ENCODE measurements at regions not wholly inside any gene's neighbourhood (a gene's known extent, or its start where the extent isn't known, plus 50 kb on each side); places are given as distances from the start of the nearest gene placed in this dataset.
"Not testable (repeated sequence)": the region's sequence is repeated elsewhere in the genome, so short reads cannot be mapped to it uniquely, and the experiment has no call there.

DNA sequence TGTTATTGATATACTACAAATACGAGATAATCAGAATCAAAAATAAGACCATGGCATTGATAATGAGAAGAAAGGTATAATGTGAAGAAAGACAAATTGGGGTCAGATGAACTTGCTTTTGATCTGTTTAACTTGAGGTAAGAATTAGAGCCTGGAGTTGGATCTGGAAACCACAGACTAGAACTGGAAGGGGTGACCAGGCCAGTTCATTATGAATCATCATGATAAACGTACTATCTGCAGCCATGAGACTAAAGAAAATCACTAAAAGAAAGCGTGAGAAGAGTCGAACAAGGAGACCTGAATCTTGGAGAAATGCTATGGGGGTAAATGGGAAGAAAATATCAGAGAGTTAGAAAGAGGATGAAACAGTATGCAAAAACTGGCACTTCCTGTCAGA lies 967.5 kb downstream of the NR2F1-AS1 start:
- TF ChIP-seq, protein P1, sequence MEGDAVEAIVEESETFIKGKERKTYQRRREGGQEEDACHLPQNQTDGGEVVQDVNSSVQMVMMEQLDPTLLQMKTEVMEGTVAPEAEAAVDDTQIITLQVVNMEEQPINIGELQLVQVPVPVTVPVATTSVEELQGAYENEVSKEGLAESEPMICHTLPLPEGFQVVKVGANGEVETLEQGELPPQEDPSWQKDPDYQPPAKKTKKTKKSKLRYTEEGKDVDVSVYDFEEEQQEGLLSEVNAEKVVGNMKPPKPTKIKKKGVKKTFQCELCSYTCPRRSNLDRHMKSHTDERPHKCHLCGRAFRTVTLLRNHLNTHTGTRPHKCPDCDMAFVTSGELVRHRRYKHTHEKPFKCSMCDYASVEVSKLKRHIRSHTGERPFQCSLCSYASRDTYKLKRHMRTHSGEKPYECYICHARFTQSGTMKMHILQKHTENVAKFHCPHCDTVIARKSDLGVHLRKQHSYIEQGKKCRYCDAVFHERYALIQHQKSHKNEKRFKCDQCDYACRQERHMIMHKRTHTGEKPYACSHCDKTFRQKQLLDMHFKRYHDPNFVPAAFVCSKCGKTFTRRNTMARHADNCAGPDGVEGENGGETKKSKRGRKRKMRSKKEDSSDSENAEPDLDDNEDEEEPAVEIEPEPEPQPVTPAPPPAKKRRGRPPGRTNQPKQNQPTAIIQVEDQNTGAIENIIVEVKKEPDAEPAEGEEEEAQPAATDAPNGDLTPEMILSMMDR (IDR thresholded peaks at IDR 0.05; ENCODE audit: low read length, missing control alignments), result no peak
- DNase-seq (ENCODE audit: low read depth), result peak; percentile 11
- H3K4me3 ChIP-seq (replicated peaks; ENCODE audit: low read depth, low read length), result no peak overlapping the region

DNA sequence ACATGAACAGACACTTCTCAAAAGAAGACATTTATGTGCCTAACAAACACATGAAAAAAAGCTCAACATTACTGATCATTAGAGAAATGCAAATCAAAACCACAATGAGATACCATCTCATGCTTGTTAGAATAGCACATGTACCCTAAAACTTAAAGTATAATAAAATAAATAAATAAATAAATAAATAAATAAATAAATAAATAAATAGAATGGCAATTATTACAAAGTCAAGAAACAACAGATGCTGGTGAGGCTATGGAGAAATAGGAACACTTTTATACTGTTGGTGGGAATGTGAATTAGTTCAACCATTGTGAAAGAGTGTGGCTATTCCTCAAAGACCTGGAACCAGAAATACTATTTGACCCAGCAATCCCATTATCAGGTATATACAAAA lies 970.6 kb downstream of the NR2F1-AS1 start:
- DNase-seq (ENCODE audit: low read depth); H3K4me3 ChIP-seq (replicated peaks; ENCODE audit: low read depth, low read length): not testable (repeated sequence)

DNA sequence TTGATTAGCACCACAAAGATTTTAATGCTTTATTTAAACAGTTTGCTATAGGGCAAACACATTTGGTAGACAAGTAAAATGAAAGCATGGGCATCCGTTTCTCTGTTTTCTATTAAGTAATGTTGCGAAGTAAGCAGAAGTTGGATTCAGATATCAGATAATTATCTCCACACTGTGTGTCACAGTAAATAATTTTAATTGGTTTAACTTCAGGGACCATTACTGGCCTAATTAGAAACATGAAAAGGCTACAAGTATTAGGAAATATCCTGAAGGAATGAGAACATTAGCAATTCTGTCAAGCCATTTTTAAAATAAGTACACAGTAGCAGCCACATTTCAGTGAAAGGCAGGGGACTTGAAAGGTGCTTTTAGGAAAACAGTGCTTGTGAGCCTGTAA lies 975.4 kb downstream of the NR2F1-AS1 start:
- no peak overlapping the region for H3K4me3 ChIP-seq (replicated peaks; ENCODE audit: low read depth, low read length)
- no peak for DNase-seq (ENCODE audit: low read depth)
- TF ChIP-seq, protein P1 (IDR thresholded peaks at IDR 0.05; ENCODE audit: low read length, missing control alignments), result no peak

DNA sequence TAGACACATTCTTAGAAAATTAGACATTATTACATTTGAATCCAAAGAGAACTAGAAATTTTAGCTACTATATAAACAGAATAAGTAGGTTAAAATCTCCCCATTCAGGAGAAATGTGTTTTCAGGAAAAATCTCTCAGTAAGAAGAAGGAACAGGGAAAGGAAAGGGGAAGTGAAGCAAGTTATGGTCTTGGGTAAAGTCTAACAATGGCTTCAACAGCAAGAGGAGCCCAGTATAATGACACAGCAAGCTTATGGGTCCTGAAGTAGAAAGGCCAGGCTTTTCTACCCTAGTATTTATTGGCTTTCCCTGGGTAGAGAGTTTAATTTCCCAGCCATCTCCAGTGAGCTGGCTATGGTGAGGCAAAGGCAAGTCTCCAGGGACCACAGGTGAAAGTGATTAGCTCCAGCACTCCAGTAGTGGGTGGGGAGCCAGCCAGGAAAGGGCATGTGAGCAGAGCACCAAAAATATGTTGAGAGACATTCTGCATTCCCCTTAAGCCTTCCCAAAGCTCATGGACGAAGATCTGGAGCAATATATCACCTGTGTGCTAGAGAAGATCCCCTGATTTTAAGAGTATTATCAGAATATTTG lies 981.7 kb downstream of the NR2F1-AS1 start:
- H3K4me3 ChIP-seq (replicated peaks; ENCODE audit: low read depth, low read length), result no peak overlapping the region
- DNase-seq (ENCODE audit: low read depth), result no peak
- TF ChIP-seq, protein P1 (IDR thresholded peaks at IDR 0.05; ENCODE audit: low read length, missing control alignments), result no peak

DNA sequence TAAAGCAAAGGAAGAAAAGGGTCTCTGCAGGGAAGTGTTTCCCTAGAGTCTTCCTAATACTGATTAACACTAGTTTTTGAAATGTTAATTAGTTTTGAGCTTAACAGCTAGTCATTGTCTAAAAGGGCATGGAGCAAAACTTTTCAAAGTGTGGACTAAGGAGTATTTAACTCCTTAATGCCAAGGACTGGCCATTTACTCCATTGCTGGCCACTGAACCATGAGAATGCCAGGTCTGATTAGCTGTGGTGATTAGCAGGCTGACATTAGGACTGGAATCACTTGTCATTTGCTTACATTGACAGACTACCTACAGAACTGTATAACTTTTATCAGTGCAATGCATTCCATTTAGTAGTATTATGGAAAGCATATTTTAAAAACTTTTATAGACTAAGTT lies 987.0 kb downstream of the NR2F1-AS1 start:
- H3K4me3 ChIP-seq (replicated peaks; ENCODE audit: low read depth, low read length), result no peak overlapping the region
- TF ChIP-seq, protein P1 (IDR thresholded peaks at IDR 0.05; ENCODE audit: low read length, missing control alignments), result no peak
- DNase-seq (ENCODE audit: low read depth), result no peak

DNA sequence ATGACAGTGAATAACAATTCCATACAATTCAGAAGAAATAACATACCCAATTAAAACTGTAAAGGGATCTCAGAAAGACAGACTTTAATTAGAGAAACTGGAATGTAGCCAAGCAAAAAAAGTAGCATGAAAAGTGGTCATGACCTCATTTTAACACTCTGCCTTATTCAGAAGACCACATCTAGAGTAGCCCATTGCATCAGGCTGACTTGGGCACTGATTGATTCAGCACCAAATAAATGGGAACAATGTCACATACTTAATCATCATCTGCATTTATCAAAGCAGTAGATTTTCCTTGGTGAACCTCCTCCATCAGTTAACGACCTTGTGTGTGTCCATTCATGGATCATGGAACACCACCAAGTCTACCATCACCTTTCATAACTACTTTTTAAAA lies 992.1 kb downstream of the NR2F1-AS1 start:
- TF ChIP-seq, protein P1 (IDR thresholded peaks at IDR 0.05; ENCODE audit: low read length, missing control alignments), result no peak
- DNase-seq (ENCODE audit: low read depth), result no peak
- H3K4me3 ChIP-seq (replicated peaks; ENCODE audit: low read depth, low read length), result no peak overlapping the region

DNA sequence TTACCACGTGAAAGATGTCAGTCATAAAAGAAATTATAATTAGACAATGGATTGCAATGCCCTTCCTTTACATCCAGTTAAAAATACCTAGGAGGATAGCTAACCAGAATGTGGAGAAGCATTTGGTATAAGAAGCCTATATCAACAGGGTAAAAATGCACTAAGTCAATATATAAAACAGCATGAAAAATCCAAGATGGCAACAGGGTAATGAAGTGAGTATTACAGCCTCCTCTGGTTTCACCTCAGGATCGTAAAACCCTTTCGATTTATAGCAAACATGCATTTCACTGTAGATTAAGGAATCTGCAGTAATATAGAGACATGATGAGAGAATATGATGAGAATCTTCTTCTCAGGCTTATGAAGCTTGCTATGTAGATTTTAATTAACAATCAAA lies 999.3 kb downstream of the NR2F1-AS1 start:
- DNase-seq (ENCODE audit: low read depth), result no peak
- TF ChIP-seq, protein P1 (IDR thresholded peaks at IDR 0.05; ENCODE audit: low read length, missing control alignments), result no peak

More for the DNA sequence above, 999.3 kb downstream of the NR2F1-AS1 start:
- H3K4me3 ChIP-seq (replicated peaks; ENCODE audit: low read depth, low read length), result no peak overlapping the region
